Pancreas (tissue), 10 donors: ENCODE measurements at regions not wholly inside any gene's neighbourhood (a gene's known extent, or its start where the extent isn't known, plus 50 kb on each side); places are given as distances from the start of the nearest gene placed in this dataset.
A peak's percentile ranks its signal among the peaks of the same experiment; 100 is the strongest.

Experiments
- ATAC-seq, 4 donors: fragments of 200-7000 bp; cut with Tn5 transposase; one replicate each; pipeline versions ENCODE4 v1.8.0 to v1.9.1; 2020; ENCODE audit warnings: mild to moderate bottlenecking in 4 of 4, moderate library complexity in 4 of 4
- DNase-seq, 6 donors: peaks; one replicate each; pipeline ENCODE4 v3.0.0-alpha.2; 2020
- FAIRE-seq: peaks from 2 replicates; lab custom pipeline; 2012; peaks lifted over from hg19 to GRCh38; lab: Jason Lieb, UNC
- H3K27ac ChIP-seq, 4 donors: fragments of 200-600 bp; sonication (generic); 1 replicate in 3 of 4; 2 replicates in 1 of 4; pipeline versions ENCODE4 v1.5.0 to v1.8.0; 2020
- H3K27me3 ChIP-seq, 4 donors: fragments of 200-600 bp; one replicate each; pipeline ENCODE4 v1.8.0; 2021
- H3K36me3 ChIP-seq, 3 donors: fragments of 200-600 bp; sonication (generic) in 1 of 3; one replicate each; pipeline versions ENCODE4 v1.5.0 to v1.8.0; 2020 to 2021
- H3K4me1 ChIP-seq, 3 donors: fragments of 200-600 bp; one replicate each; pipeline ENCODE4 v1.8.0; 2021
- H3K4me3 ChIP-seq, 4 donors: fragments of 200-600 bp; sonication (generic) in 2 of 4; one replicate each; pipeline versions ENCODE4 v1.5.0 to v1.8.0; 2020 to 2021
- H3K9me3 ChIP-seq, 4 donors: fragments of 200-600 bp; one replicate each; pipeline ENCODE4 v1.8.0; 2021
- WGBS, 2 donors: extraction: QIAGEN DNeasy Blood & Tissue Kit; methylation state at CpG; one replicate each; pipeline ENCODE4 v1.1.7; 2013; 5-methylcytosine and 5-hydroxymethylcytosine counted together
- intact Hi-C, 3 donors: fragments of 100-400 bp; cut with DNase I; formaldehyde crosslinking; loops; one replicate each; pipeline versions ENCODE4 v1.11.1 to v1.14.2; 2022
- TF ChIP-seq, protein P1 (sequence below), 4 donors: fragments of 200-600 bp; sonication (generic) in 3 of 4; IDR thresholded peaks; one replicate each; pipeline versions ENCODE4 v1.5.0 to v1.8.0; 2021; ENCODE audit warnings: antibody characterized with exemption in 4 of 4
- donor health status: healthy with polysubstance abuse.
- donor health status: DM: no; HTN: no; CAD: no; lungs with moderate emphysema.
- donor health status: DM: no; HTN: no; CAD: no.
- donor health status: control.
- donor health status: control.
- donor health status: Bipolar disorder and iron deficiency.
- donor health status: DM: yes; HTN: yes; CAD: no.
- donor health status: DM: no; HTN: no; CAD: no.
- donor health status: DM: no; HTN: no; CAD: no.
- donor health status: DM: yes; HTN: yes; CAD: no.

- DNase-seq: no peak
- Histone ChIP-seq H3K36me3 (no peaks in the 10 kb centered on the region), H3K27me3 (no peaks in the 10 kb centered on the region), H3K4me3 (no peak overlapping the region), H3K9me3 (no peaks in the 10 kb centered on the region), H3K4me1 (no peaks in the 10 kb centered on the region), H3K27ac (no peak overlapping the region)
- FAIRE-seq: no peak
- intact Hi-C loops: no loop called here
- TF ChIP-seq, protein P1, sequence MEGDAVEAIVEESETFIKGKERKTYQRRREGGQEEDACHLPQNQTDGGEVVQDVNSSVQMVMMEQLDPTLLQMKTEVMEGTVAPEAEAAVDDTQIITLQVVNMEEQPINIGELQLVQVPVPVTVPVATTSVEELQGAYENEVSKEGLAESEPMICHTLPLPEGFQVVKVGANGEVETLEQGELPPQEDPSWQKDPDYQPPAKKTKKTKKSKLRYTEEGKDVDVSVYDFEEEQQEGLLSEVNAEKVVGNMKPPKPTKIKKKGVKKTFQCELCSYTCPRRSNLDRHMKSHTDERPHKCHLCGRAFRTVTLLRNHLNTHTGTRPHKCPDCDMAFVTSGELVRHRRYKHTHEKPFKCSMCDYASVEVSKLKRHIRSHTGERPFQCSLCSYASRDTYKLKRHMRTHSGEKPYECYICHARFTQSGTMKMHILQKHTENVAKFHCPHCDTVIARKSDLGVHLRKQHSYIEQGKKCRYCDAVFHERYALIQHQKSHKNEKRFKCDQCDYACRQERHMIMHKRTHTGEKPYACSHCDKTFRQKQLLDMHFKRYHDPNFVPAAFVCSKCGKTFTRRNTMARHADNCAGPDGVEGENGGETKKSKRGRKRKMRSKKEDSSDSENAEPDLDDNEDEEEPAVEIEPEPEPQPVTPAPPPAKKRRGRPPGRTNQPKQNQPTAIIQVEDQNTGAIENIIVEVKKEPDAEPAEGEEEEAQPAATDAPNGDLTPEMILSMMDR (IDR thresholded peaks at IDR 0.05): no peak
- 84 to 91% methylated on average over 1 of the region's 1 CpG for WGBS, 2 donors
- no peak for ATAC-seq
Observed at GRCh38 chr5:107321906-107322305, 348.8 kb downstream of the EFNA5 start.

DNA sequence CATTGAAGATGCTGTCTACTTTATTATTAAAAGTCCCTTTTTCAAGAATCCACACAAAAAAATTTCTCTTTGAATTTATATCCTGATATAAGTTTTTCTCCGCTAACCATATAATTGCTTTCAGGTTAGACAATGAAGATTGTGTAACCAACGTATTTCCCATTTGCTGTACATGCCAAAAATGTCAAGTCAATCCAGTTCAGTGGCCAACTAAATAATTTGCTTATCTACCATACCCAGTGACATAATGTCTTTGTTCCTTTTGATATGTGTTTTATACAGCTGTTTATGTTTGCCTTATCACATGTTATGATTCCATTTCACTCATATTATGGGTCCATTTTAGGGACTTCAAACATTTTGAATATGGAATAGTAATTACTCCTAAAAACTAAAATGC lies 349.9 kb downstream of the EFNA5 start:
- FAIRE-seq: no peak
- intact Hi-C loops: no loop called here

GRCh38 chr5:107320376-107320775 lies 350.4 kb downstream of the EFNA5 start:
- no peaks in the 10 kb centered on the region for H3K36me3 ChIP-seq
- H3K27ac ChIP-seq: no peak overlapping the region
- ATAC-seq (no peak), FAIRE-seq (no peak), DNase-seq (no peak)
- H3K4me3 ChIP-seq: no peak overlapping the region
- intact Hi-C loops: no loop called here
- no peaks in the 10 kb centered on the region for H3K9me3 ChIP-seq
- H3K27me3 ChIP-seq: no peaks in the 10 kb centered on the region
- no peaks in the 10 kb centered on the region for H3K4me1 ChIP-seq
- TF ChIP-seq, protein P1 (IDR thresholded peaks at IDR 0.05): no peak
- WGBS, 2 donors: 90 to 95% methylated on average over 2 of the region's 2 CpGs

More for the DNA sequence above, 349.9 kb downstream of the EFNA5 start:
- no peaks in the 10 kb centered on the region for H3K4me1 ChIP-seq
- no peaks in the 10 kb centered on the region for H3K27me3 ChIP-seq
- ATAC-seq (peak in 3 of 4 donors; percentile 40 to 59 (median 51)), DNase-seq (no peak)
- H3K27ac ChIP-seq: no peak overlapping the region
- H3K4me3 ChIP-seq: no peak overlapping the region
- H3K9me3 ChIP-seq: no peaks in the 10 kb centered on the region
- TF ChIP-seq, protein P1 (IDR thresholded peaks at IDR 0.05): no peak
- H3K36me3 ChIP-seq: no peaks in the 10 kb centered on the region
- WGBS, 2 donors: 42 to 48% methylated on average over 2 of the region's 2 CpGs

- no peak for DNase-seq
- 91 to 95% methylated on average over 1 of the region's 1 CpG for WGBS, 2 donors
- no peak for FAIRE-seq
Observed at GRCh38 chr5:107319901-107320300, 350.8 kb downstream of the EFNA5 start.

DNA sequence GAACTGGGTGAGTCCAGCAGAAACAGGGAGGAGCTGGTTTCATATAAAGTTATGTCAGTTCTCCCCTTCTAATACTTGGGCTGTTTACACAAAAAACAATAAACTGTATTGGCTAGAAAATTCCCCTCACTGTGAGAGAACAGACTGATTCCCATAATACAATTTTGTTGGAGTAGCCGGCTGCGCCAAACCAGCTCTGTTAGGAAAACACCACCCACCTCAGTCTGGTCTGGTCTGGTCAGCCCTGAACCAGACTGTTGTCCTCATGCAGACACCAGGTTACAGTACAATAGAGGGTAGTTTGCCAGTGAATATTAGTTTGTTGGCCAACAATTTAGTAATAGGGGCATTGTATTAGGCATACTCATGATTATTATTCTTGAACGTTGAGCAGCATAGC lies 356.4 kb downstream of the EFNA5 start:
- ATAC-seq (peak in 1 of 4 donors; percentile 46), DNase-seq (no peak), FAIRE-seq (no peak)
- no peaks in the 10 kb centered on the region for H3K36me3 ChIP-seq
- no peaks in the 10 kb centered on the region for H3K4me1 ChIP-seq
- no peaks in the 10 kb centered on the region for H3K27me3 ChIP-seq
- intact Hi-C loops: no loop called here
- WGBS, 2 donors: 68 to 78% methylated on average over 3 of the region's 3 CpGs
- TF ChIP-seq, protein P1 (IDR thresholded peaks at IDR 0.05): no peak
- no peak overlapping the region for H3K27ac ChIP-seq
- H3K4me3 ChIP-seq: no peak overlapping the region
- no peaks in the 10 kb centered on the region for H3K9me3 ChIP-seq

More at GRCh38 chr5:107319901-107320300, 350.8 kb downstream of the EFNA5 start:
- intact Hi-C loops: no loop called here
- Histone ChIP-seq H3K36me3 (no peaks in the 10 kb centered on the region), H3K27me3 (no peaks in the 10 kb centered on the region), H3K4me1 (no peaks in the 10 kb centered on the region), H3K27ac (no peak overlapping the region), H3K4me3 (no peak overlapping the region), H3K9me3 (no peaks in the 10 kb centered on the region)
- no peak for ATAC-seq
- TF ChIP-seq, protein P1 (IDR thresholded peaks at IDR 0.05): no peak
